ENCODE measurements at regions not wholly inside any gene's neighbourhood (a gene's known extent, or its start where the extent isn't known, plus 50 kb on each side); places are given as distances from the start of the nearest gene placed in this dataset.

- Histone ChIP-seq H3K9me3 (no peaks in the 10 kb centered on the region), H3K4me3 (ENCODE audit: low read depth in 1 of 2, low read length in 1 of 2) (no peak overlapping the region), H3K4me1 (ENCODE audit: control insufficient read depth in 1 of 2, insufficient read depth in 1 of 2, low read depth in 1 of 2, low read length in 1 of 2) (no peaks in the 10 kb centered on the region), H3K27me3 (no peaks in the 10 kb centered on the region), H3K27ac (no peak overlapping the region), H3K36me3 (no peaks in the 10 kb centered on the region)
- TF ChIP-seq CTCF (IDR thresholded peaks at IDR 0.05), result no peak
These were observed 410.8 kb upstream of the EEF2KMT start for GRCh38 chr16:5508371-5508770.

GRCh38 chr16:5506021-5506420, 408.4 kb upstream of the EEF2KMT start:
- Histone ChIP-seq H3K4me1 (ENCODE audit: control insufficient read depth in 1 of 2, insufficient read depth in 1 of 2, low read depth in 1 of 2, low read length in 1 of 2) (no peaks in the 10 kb centered on the region), H3K36me3 (no peaks in the 10 kb centered on the region), H3K27ac (no peak overlapping the region), H3K4me3 (ENCODE audit: low read depth in 1 of 2, low read length in 1 of 2) (no peak overlapping the region), H3K27me3 (no peaks in the 10 kb centered on the region), H3K9me3 (no peaks in the 10 kb centered on the region)
- no peak for TF ChIP-seq CTCF (IDR thresholded peaks at IDR 0.05)

- no peaks in the 10 kb centered on the region for H3K27me3 ChIP-seq
- no peak for TF ChIP-seq CTCF (IDR thresholded peaks at IDR 0.05)
- H3K36me3 ChIP-seq, result no peaks in the 10 kb centered on the region
- H3K4me1 ChIP-seq (ENCODE audit: control insufficient read depth in 1 of 2, insufficient read depth in 1 of 2, low read depth in 1 of 2, low read length in 1 of 2), result no peaks in the 10 kb centered on the region
- no peaks in the 10 kb centered on the region for H3K9me3 ChIP-seq
- H3K4me3 ChIP-seq (ENCODE audit: low read depth in 1 of 2, low read length in 1 of 2), result no peak overlapping the region
- no peak overlapping the region for H3K27ac ChIP-seq
These were observed 407.7 kb upstream of the EEF2KMT start for GRCh38 chr16:5505091-5505887.

- no peak for TF ChIP-seq CTCF (IDR thresholded peaks at IDR 0.05)
- Histone ChIP-seq H3K27me3 (no peaks in the 10 kb centered on the region), H3K4me1 (ENCODE audit: control insufficient read depth in 1 of 2, insufficient read depth in 1 of 2, low read depth in 1 of 2, low read length in 1 of 2) (no peaks in the 10 kb centered on the region), H3K36me3 (no peaks in the 10 kb centered on the region), H3K9me3 (no peaks in the 10 kb centered on the region), H3K27ac (no peak overlapping the region), H3K4me3 (ENCODE audit: low read depth in 1 of 2, low read length in 1 of 2) (no peak overlapping the region)
These were observed 406.6 kb upstream of the EEF2KMT start for GRCh38 chr16:5504064-5504781.

GRCh38 chr16:5502944-5503343, 405.3 kb upstream of the EEF2KMT start:
- no peak overlapping the region for H3K27ac ChIP-seq
- no peak for TF ChIP-seq CTCF (IDR thresholded peaks at IDR 0.05)
- no peaks in the 10 kb centered on the region for H3K4me1 ChIP-seq (ENCODE audit: control insufficient read depth in 1 of 2, insufficient read depth in 1 of 2, low read depth in 1 of 2, low read length in 1 of 2)
- no peaks in the 10 kb centered on the region for H3K27me3 ChIP-seq
- H3K9me3 ChIP-seq, result no peaks in the 10 kb centered on the region
- no peaks in the 10 kb centered on the region for H3K36me3 ChIP-seq
- H3K4me3 ChIP-seq (ENCODE audit: low read depth in 1 of 2, low read length in 1 of 2), result no peak overlapping the region

All from neutrophil (primary cell).